HG03108 (cell line): ENCODE measurements at regions not wholly inside any gene's neighbourhood (a gene's known extent, or its start where the extent isn't known, plus 50 kb on each side); places are given as distances from the start of the nearest gene placed in this dataset.
"Not testable (repeated sequence)": the region's sequence is repeated elsewhere in the genome, so short reads cannot be mapped to it uniquely, and the experiment has no call there.

Experiments used
- ATAC-seq: cut with Tn5 transposase; IDR thresholded peaks from one replicate; pipeline ENCODE4 v1.9.1; 2021; ENCODE audit warnings: moderate library complexity; ENCODE audit not compliant: unreplicated experiment

- no peak for ATAC-seq
These were observed 508.6 kb downstream of the RWDD3 start for GRCh38 chr1:95742591-95743089.

GRCh38 chr1:95744731-95745130 lies 510.7 kb downstream of the RWDD3 start:
- no peak for ATAC-seq

GRCh38 chr1:95752515-95753381 lies 518.7 kb downstream of the RWDD3 start:
- ATAC-seq = no peak

DNA sequence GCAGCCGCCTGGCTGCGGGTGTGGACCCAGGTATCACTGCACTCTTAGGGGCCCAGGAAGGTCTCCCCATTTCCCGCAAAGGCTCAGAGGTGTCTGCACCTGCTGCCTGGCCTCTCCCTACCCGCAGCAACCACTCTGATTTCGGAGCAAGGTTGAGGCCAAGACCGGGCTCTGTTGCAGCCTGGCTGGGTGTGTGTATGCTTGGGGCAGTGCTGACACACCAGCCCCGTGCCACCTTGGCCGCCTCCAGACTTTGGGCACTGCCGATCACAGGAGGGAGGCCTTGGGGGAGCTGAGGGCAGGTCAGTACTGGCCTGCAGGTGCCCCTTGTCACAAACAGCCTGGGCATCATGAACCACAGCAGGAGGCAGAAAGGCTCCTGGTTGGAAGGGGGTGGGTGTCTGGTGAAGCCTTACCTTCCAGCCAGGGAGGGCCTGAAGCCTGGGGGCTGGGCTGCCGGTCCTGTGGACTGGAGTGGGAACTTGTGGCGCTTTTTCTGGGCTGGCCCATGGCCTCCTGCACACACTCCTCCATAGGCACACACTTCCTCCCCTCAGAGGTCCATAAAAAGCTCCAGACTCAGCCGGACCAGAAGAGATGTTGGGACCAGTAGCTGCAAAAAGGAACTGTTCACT lies 519.5 kb downstream of the RWDD3 start:
- no peak for ATAC-seq

DNA sequence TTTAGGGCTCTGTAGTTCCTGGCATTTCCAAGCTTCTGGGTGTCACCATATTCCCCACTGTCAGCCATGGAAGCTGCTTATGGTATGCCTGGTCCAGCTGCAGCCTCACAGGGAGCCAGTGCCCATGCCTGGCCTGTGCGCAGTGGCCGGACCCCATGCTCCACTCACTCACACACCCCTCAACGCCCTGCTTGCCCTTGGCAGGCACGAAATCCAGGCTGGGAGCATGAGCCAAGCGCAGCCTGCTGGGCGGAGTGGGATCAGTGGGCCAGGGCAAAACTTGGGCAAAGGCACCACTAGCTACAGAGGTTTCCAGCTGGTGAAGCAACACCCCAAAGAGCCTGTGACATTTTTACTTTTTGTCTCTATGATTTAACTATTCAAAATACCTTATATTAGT lies 520.4 kb downstream of the RWDD3 start:
- no peak for ATAC-seq

- no peak for ATAC-seq
These were observed 532.0 kb downstream of the RWDD3 start for GRCh38 chr1:95766036-95766435.

GRCh38 chr1:95770581-95770980 lies 536.6 kb downstream of the RWDD3 start:
- ATAC-seq = no peak

- ATAC-seq = no peak
These were observed 544.2 kb downstream of the RWDD3 start for GRCh38 chr1:95778217-95778616.

- no peak for ATAC-seq
These were observed 546.8 kb downstream of the RWDD3 start for GRCh38 chr1:95780836-95781235.

DNA sequence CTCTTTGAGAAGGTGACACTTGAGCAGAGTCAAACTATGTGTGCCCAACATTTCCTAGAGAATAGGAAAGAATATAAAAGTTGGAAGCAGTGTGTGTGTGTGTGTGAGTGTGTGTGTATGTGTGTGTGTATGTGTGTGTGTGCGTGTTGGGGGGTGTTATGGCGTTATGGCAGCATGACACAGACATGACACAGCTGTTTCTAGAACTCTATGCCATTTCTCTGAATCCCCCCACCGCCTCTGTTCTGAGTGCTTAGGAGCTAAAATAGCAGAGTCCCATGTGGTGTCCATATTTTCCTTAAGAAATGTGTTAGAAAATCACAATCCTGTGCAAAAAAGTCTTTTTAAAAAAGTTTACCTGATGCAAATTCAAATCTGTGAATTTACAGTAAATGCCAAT lies 556.1 kb downstream of the RWDD3 start:
- no peak for ATAC-seq

DNA sequence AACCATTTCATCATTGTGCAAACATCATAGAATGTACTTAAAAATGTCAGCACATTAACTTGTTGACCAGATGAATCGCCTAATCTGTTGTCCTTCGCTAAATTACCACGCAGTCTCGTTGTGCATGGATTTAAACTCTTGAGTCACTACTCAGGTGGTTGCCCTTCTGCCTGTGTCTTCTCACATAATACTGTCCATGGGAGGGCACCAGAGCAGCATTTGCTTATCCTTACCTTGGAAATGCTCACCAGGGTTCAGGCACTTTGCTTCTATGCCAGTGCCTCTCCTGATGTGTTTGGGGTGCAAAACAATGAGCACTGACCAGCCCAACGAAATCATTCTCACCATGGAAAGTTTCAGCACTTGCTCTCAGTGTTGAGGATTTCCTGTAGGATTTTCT lies 559.9 kb downstream of the RWDD3 start:
- no peak for ATAC-seq

- ATAC-seq = not testable (repeated sequence)
These were observed 563.8 kb downstream of the RWDD3 start for GRCh38 chr1:95797761-95798160.

DNA sequence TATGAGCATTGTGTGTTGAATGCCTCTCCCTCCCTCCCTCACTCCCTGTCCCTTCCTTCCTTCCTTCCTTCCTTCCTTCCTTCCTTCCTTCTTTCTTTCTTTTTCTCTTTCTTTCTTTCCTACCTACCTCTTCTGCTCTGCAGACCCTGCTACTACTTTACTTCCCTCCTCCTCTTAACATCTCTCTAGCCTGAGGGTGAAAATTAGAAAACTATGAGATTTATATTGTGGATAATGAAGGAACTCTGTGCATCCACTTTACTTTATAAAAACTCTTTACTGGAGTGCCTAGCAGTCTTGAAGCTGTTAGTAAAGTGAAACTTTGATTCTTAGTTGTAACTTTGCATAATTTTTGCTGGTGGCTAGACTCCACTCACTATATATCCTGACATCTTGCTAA lies 572.2 kb downstream of the RWDD3 start:
- no peak for ATAC-seq

GRCh38 chr1:95809391-95809790 lies 575.4 kb downstream of the RWDD3 start:
- no peak for ATAC-seq

DNA sequence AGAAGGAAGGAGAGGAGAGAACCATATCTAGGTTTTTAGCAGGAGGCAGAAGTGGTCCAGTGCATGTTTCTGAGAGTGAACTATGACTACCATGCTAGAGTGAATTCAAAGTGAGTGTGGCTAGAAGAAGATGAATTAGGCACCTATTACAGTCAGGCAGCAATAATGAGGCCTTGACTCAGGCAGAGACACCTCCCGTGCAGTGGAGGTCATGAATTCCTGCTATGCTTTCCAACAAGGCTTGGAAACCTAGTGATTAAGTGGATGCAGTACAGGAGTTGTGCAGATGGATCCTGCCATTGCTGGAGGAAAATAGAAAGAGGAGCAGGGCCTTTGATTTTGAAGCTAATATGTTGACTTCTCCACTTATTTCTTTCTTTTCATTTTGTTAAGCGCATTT lies 581.5 kb downstream of the RWDD3 start:
- ATAC-seq = no peak

DNA sequence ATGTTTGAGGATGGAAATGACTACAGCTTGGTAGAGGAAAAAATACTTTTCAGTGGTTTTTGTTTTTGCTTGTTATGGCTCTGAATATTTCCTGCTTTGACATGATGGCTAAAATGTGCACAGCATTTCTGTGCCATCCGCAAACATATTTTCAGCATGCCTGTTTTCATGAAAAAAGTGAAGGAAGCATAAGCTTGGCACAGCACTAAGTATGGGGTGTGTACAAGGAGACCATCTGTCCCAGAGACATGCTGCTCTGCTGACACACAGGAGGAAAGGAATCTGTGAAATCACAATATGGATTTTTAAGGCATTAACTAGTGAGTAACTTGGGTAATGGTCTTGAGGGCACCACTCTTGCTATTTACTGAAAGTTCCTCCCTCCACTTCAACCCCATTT lies 595.5 kb downstream of the RWDD3 start:
- ATAC-seq = no peak

GRCh38 chr1:95832370-95832769 lies 598.4 kb downstream of the RWDD3 start:
- ATAC-seq = no peak

GRCh38 chr1:95849439-95849838 lies 615.4 kb downstream of the RWDD3 start:
- ATAC-seq = no peak

DNA sequence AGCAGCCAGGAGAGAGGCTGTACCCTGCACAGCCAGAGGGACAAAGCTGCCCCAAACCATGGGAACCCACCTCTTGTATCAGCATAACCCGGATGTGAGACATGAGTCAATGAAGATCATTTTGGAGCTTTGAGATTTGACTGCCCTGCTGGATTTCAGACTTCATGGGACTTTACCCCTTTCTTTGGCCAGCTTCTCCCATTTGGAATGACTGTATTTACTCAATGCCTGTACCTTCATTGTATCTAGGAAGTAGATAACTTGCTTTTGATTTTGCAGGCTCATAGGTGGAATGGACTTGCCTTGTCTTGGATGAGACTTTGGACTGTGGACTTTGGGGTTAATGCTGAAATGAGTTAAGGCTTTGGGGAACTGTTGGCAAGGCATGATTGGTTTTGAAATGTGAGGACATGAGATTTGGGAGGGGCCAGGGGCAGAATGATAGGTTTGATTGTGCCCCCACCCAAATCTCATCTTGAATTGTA lies 616.2 kb downstream of the RWDD3 start:
- ATAC-seq = no peak

DNA sequence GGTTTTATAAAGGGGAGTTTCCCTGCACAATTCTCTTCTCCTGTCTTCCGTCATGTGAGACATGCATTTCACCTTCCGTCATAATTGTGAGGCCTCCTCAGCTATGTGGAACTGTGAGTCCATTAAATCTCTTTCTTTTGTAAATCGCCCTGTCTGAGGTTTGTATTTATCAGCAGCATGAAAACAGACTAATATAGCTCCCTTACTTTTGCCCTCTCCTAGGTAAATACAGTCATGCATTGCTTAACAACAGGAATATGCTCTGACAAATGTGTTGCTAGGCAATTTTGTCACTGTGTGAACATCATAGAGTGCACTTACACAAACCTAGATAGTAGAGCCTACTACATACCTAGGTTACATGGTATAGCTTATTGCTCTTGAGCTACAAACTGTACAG lies 616.8 kb downstream of the RWDD3 start:
- ATAC-seq = no peak

GRCh38 chr1:95852483-95853070 lies 618.6 kb downstream of the RWDD3 start:
- no peak for ATAC-seq

GRCh38 chr1:95854457-95854856 lies 620.4 kb downstream of the RWDD3 start:
- no peak for ATAC-seq
